ENCODE measurements at regions not wholly inside any gene's neighbourhood (a gene's known extent, or its start where the extent isn't known, plus 50 kb on each side); places are given as distances from the start of the nearest gene placed in this dataset.

- Histone ChIP-seq H3K4me2 (ENCODE audit: low read length) (no peak overlapping the region), H3K4me3 (ENCODE audit: low read depth, low read length) (no peak overlapping the region), H3K27ac (no peak overlapping the region), H3K9ac (no peak overlapping the region), H3K4me1 (no peaks in the 10 kb centered on the region), H2AFZ (no peak overlapping the region), H3K36me3 (ENCODE audit: control insufficient read depth, insufficient read depth, low read length) (no peaks in the 10 kb centered on the region), H3K79me2 (no peaks in the 10 kb centered on the region), H3K9me3 (ENCODE audit: control insufficient read depth, low read length) (no peaks in the 10 kb centered on the region), H3K27me3 (ENCODE audit: control insufficient read depth, insufficient read depth, low read length) (no peaks in the 10 kb centered on the region)
- TF ChIP-seq, protein P1, sequence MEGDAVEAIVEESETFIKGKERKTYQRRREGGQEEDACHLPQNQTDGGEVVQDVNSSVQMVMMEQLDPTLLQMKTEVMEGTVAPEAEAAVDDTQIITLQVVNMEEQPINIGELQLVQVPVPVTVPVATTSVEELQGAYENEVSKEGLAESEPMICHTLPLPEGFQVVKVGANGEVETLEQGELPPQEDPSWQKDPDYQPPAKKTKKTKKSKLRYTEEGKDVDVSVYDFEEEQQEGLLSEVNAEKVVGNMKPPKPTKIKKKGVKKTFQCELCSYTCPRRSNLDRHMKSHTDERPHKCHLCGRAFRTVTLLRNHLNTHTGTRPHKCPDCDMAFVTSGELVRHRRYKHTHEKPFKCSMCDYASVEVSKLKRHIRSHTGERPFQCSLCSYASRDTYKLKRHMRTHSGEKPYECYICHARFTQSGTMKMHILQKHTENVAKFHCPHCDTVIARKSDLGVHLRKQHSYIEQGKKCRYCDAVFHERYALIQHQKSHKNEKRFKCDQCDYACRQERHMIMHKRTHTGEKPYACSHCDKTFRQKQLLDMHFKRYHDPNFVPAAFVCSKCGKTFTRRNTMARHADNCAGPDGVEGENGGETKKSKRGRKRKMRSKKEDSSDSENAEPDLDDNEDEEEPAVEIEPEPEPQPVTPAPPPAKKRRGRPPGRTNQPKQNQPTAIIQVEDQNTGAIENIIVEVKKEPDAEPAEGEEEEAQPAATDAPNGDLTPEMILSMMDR (IDR thresholded peaks at IDR 0.05): no peak
These were observed 633.3 kb upstream of the ACVR2A start for GRCh38 chr2:147211484-147211883.

DNA sequence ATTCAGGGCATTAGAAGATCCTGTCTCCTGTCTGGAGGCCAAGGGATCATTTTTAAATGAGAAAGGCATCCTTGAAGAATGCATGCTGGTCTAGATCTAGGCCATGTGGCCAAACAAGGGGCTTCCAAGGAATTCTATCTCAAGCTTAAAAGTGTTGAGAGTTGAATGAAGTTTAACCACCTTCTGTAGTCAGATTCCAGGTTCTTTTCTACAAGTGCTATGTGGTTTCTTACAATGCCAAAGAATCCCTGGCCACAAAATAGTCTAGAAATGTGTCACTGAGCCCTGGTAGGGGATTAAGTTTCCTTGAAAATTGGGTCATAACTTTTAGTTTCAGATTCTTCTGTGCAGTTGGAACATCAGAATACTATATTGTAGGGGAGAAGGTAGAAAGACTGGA lies 640.7 kb upstream of the ACVR2A start:
- Histone ChIP-seq H2AFZ (no peak overlapping the region), H3K27ac (no peak overlapping the region), H3K79me2 (no peaks in the 10 kb centered on the region), H3K9ac (no peak overlapping the region), H3K27me3 (ENCODE audit: control insufficient read depth, insufficient read depth, low read length) (no peaks in the 10 kb centered on the region), H3K36me3 (ENCODE audit: control insufficient read depth, insufficient read depth, low read length) (no peaks in the 10 kb centered on the region), H3K4me2 (ENCODE audit: low read length) (no peak overlapping the region), H3K9me3 (ENCODE audit: control insufficient read depth, low read length) (no peaks in the 10 kb centered on the region), H3K4me1 (no peaks in the 10 kb centered on the region), H3K4me3 (ENCODE audit: low read depth, low read length) (no peak overlapping the region)
- TF ChIP-seq, protein P1 (IDR thresholded peaks at IDR 0.05): no peak

GRCh38 chr2:147198651-147199171 lies 646.1 kb upstream of the ACVR2A start:
- H3K4me2 ChIP-seq (ENCODE audit: low read length): no peak overlapping the region
- TF ChIP-seq, protein P1 (IDR thresholded peaks at IDR 0.05): no peak
- no peak overlapping the region for H3K9ac ChIP-seq

DNA sequence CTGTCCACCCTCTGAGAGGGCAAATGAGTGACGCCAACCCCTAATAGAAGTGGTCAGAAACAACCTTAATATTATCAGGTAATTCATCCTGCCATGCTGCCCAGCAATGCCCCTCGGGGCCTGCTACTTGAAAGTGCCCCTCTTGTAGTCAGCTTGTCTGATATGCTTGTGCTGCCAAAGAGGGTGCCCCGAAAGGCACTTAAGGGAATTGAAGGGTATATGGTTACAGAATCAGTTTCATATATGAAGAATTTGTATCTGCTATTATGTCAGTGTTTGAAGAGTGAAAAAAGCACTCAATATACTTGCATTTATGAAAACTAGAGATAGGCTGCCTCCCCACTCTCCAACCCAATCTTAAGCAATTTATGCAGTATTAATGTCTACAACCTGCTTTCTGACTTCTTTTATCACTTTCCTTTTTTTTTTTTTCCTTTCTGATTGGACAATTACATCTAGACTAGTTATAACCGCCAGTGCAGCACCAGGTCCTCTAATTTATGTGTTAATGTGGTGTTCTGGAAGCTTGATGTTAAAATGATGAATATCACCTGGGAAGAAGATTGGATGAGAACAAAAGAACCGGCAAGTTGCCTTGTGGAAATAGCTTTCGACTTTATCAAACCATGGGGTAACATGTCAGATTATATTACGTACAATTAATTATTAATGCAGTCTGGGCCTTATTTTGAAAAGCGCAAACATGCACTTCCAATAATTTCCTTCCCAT lies 646.9 kb upstream of the ACVR2A start:
- Histone ChIP-seq H3K4me3 (ENCODE audit: low read depth, low read length) (no peak overlapping the region), H3K4me1 (no peaks in the 10 kb centered on the region), H3K79me2 (no peaks in the 10 kb centered on the region), H3K9me3 (ENCODE audit: control insufficient read depth, low read length) (no peaks in the 10 kb centered on the region), H3K4me2 (ENCODE audit: low read length) (no peak overlapping the region), H2AFZ (no peak overlapping the region), H3K27me3 (ENCODE audit: control insufficient read depth, insufficient read depth, low read length) (no peaks in the 10 kb centered on the region), H3K9ac (no peak overlapping the region), H3K27ac (no peak overlapping the region), H3K36me3 (ENCODE audit: control insufficient read depth, insufficient read depth, low read length) (no peaks in the 10 kb centered on the region)
- TF ChIP-seq, protein P1 (IDR thresholded peaks at IDR 0.05): no peak

More at GRCh38 chr2:147198651-147199171, 646.1 kb upstream of the ACVR2A start:
- no peaks in the 10 kb centered on the region for H3K36me3 ChIP-seq (ENCODE audit: control insufficient read depth, insufficient read depth, low read length)
- H2AFZ ChIP-seq: no peak overlapping the region
- no peak overlapping the region for H3K27ac ChIP-seq
- H3K27me3 ChIP-seq (ENCODE audit: control insufficient read depth, insufficient read depth, low read length): no peaks in the 10 kb centered on the region
- no peaks in the 10 kb centered on the region for H3K4me1 ChIP-seq
- no peaks in the 10 kb centered on the region for H3K9me3 ChIP-seq (ENCODE audit: control insufficient read depth, low read length)
- H3K79me2 ChIP-seq: no peaks in the 10 kb centered on the region
- no peak overlapping the region for H3K4me3 ChIP-seq (ENCODE audit: low read depth, low read length)

DNA sequence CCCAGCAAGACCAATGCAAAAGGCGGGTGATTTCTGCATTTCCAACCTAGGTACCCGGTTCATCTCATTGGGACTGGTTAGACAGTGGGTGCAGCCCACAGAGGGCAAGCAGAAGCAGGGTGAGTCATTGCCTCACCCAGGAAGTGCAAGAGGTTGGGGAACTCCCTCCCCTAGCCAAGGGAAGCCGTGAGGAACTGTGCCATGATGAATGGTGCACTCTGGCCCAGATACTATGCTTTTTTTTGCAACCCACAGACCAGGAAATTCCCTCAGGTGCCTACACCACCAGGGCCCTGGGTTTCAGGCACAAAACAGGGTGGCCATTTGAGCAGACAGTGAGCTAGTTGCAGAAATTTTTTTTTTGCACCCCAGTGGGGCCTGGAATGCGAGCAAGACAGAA lies 662.6 kb upstream of the ACVR2A start:
- Histone ChIP-seq H3K4me3 (ENCODE audit: low read depth, low read length) (no peak overlapping the region), H3K4me2 (ENCODE audit: low read length) (no peak overlapping the region), H3K9me3 (ENCODE audit: control insufficient read depth, low read length) (no peaks in the 10 kb centered on the region), H3K79me2 (no peaks in the 10 kb centered on the region), H3K27me3 (ENCODE audit: control insufficient read depth, insufficient read depth, low read length) (no peaks in the 10 kb centered on the region), H3K27ac (no peak overlapping the region), H3K4me1 (no peaks in the 10 kb centered on the region), H3K36me3 (ENCODE audit: control insufficient read depth, insufficient read depth, low read length) (no peaks in the 10 kb centered on the region), H2AFZ (no peak overlapping the region), H3K9ac (no peak overlapping the region)
- TF ChIP-seq, protein P1 (IDR thresholded peaks at IDR 0.05): no peak

Measured in parathyroid adenoma (tissue), 2 donors.